ENCODE measurements at regions not wholly inside any gene's neighbourhood (a gene's known extent, or its start where the extent isn't known, plus 50 kb on each side); places are given as distances from the start of the nearest gene placed in this dataset.

- no peak for TF ChIP-seq CTCF (IDR thresholded peaks at IDR 0.05 in 2 of 3, conservative IDR thresholded peaks at IDR 0.05 in 1 of 3; ENCODE audit: borderline replicate concordance in 1 of 3, insufficient read depth in 1 of 3, low read depth in 2 of 3, low read length in 2 of 3)
- no peak for TF ChIP-seq POLR2AphosphoS5 (IDR thresholded peaks at IDR 0.05; ENCODE audit: low read depth, low read length)
- TF ChIP-seq EZH2 (IDR thresholded peaks at IDR 0.05) = no peak
- TF ChIP-seq MAX (IDR thresholded peaks at IDR 0.05) = no peak
- TF ChIP-seq RAD21 (IDR thresholded peaks at IDR 0.05; ENCODE audit: low read depth) = no peak
- no peak for TF ChIP-seq POLR2A (IDR thresholded peaks at IDR 0.05; ENCODE audit: borderline replicate concordance, extremely low read depth, insufficient read depth, insufficient read length)
- TF ChIP-seq SIN3A (IDR thresholded peaks at IDR 0.05; ENCODE audit: low read depth) = no peak
- no peak for TF ChIP-seq CEBPB (IDR thresholded peaks at IDR 0.05; ENCODE audit: low read depth)
- TF ChIP-seq REST (IDR thresholded peaks at IDR 0.05; ENCODE audit: low read depth) = no peak
- no peak for TF ChIP-seq SRF (IDR thresholded peaks at IDR 0.05; ENCODE audit: low read depth)
Observed at GRCh38 chr1:30323841-30324240, 399.5 kb downstream of the MATN1 start.

All from HCT116 (cell line).